Left forelimb (tissue), 1 donor: ENCODE measurements at regions not wholly inside any gene's neighbourhood (a gene's known extent, or its start where the extent isn't known, plus 50 kb on each side); places are given as distances from the start of the nearest gene placed in this dataset.
"Not testable (repeated sequence)": the region's sequence is repeated elsewhere in the genome, so short reads cannot be mapped to it uniquely, and the experiment has no call there.

Source experiments
- DNase-seq: peaks from one replicate; pipeline ENCODE4 v3.0.0-alpha.2; 2018; ENCODE audit warnings: low spot score

- DNase-seq, result peak; percentile 55
These were observed 51.1 kb upstream of the PPP2R3B start for GRCh38 chrX:437661-438390.

- DNase-seq, result peak; percentile 55
These were observed 52.5 kb upstream of the PPP2R3B start for GRCh38 chrX:439241-439640.

GRCh38 chrX:439719-440118, 53.0 kb upstream of the PPP2R3B start:
- no peak for DNase-seq

GRCh38 chrX:440636-441035, 53.9 kb upstream of the PPP2R3B start:
- DNase-seq, result peak; percentile 28

- DNase-seq, result no peak
These were observed 57.0 kb upstream of the PPP2R3B start for GRCh38 chrX:443536-444210.

GRCh38 chrX:444305-444704, 57.6 kb upstream of the PPP2R3B start:
- no peak for DNase-seq

- no peak for DNase-seq
These were observed 59.0 kb upstream of the PPP2R3B start for GRCh38 chrX:445727-446126.

GRCh38 chrX:446245-446644, 59.5 kb upstream of the PPP2R3B start:
- DNase-seq, result no peak

- DNase-seq, result no peak
These were observed 60.3 kb upstream of the PPP2R3B start for GRCh38 chrX:447052-447451.

- not testable (repeated sequence) for DNase-seq
These were observed 65.0 kb upstream of the PPP2R3B start for GRCh38 chrX:451750-452149.

GRCh38 chrX:452598-452997, 65.9 kb upstream of the PPP2R3B start:
- DNase-seq, result no peak

GRCh38 chrX:454514-454913, 67.8 kb upstream of the PPP2R3B start:
- not testable (repeated sequence) for DNase-seq

GRCh38 chrX:455199-455598, 68.5 kb upstream of the PPP2R3B start:
- DNase-seq, result no peak

- no peak for DNase-seq
These were observed 69.0 kb upstream of the PPP2R3B start for GRCh38 chrX:455673-456072.

GRCh38 chrX:456146-456545, 69.4 kb upstream of the PPP2R3B start:
- no peak for DNase-seq

- no peak for DNase-seq
These were observed 70.0 kb upstream of the PPP2R3B start for GRCh38 chrX:456551-457291.

- no peak for DNase-seq
These were observed 70.6 kb upstream of the PPP2R3B start for GRCh38 chrX:457292-457679.

- DNase-seq, result no peak
These were observed 71.9 kb upstream of the PPP2R3B start for GRCh38 chrX:458631-459061.

GRCh38 chrX:459611-460010, 72.9 kb upstream of the PPP2R3B start:
- DNase-seq, result no peak

GRCh38 chrX:460116-460515, 73.4 kb upstream of the PPP2R3B start:
- no peak for DNase-seq

- DNase-seq, result no peak
These were observed 74.3 kb upstream of the PPP2R3B start for GRCh38 chrX:460823-461640.

GRCh38 chrX:462853-463252, 76.1 kb upstream of the PPP2R3B start:
- DNase-seq, result no peak
